ENCODE measurements at regions not wholly inside any gene's neighbourhood (a gene's known extent, or its start where the extent isn't known, plus 50 kb on each side); places are given as distances from the start of the nearest gene placed in this dataset.
A peak's percentile ranks its signal among the peaks of the same experiment; 100 is the strongest.

- Histone ChIP-seq H3K4me1 (ENCODE audit: control insufficient read depth in 4 of 4, insufficient read depth in 4 of 4, low read length in 3 of 4) (no peaks in the 10 kb centered on the region), H3K9me3 (ENCODE audit: control insufficient read depth in 4 of 4, low read length in 3 of 4) (no peaks in the 10 kb centered on the region), H3K36me3 (ENCODE audit: control insufficient read depth in 4 of 4, insufficient read depth in 3 of 4, low read depth in 1 of 4, low read length in 3 of 4) (no peaks in the 10 kb centered on the region), H3K9ac (ENCODE audit: low read depth in 1 of 2, low read length in 2 of 2) (no peak overlapping the region), H3K27me3 (ENCODE audit: control insufficient read depth in 4 of 4, insufficient read depth in 4 of 4, low read length in 3 of 4) (no peaks in the 10 kb centered on the region), H3K4me3 (ENCODE audit: low read depth in 1 of 3, low read length in 3 of 3) (no peak overlapping the region), H3K27ac (ENCODE audit: low read depth in 1 of 2, low read length in 2 of 2) (no peak overlapping the region)
- TF ChIP-seq RAD21 (IDR thresholded peaks at IDR 0.05), result no peak
- TF ChIP-seq HNF4G (IDR thresholded peaks at IDR 0.05), result no peak
- no peak for TF ChIP-seq GABPA (IDR thresholded peaks at IDR 0.05 in 1 of 2, conservative IDR thresholded peaks at IDR 0.05 in 1 of 2)
- TF ChIP-seq ZBTB33 (IDR thresholded peaks at IDR 0.05), result no peak
- no peak for TF ChIP-seq HNF4A (conservative IDR thresholded peaks at IDR 0.05)
- no peak for TF ChIP-seq NR2F2 (IDR thresholded peaks at IDR 0.05)
- TF ChIP-seq CTCF (IDR thresholded peaks at IDR 0.05; ENCODE audit: low read depth, low read length, missing input control), result no peak
- DNase-seq (ENCODE audit: low spot score), result no peak
Observed at GRCh38 chr7:13115855-13116254, 428.4 kb downstream of the ARL4A start.

GRCh38 chr7:13117103-13117502, 429.7 kb downstream of the ARL4A start:
- TF ChIP-seq JUND (IDR thresholded peaks at IDR 0.05) (no peak), EGR1 (IDR thresholded peaks at IDR 0.05; ENCODE audit: low read depth in 2 of 2) (no peak), REST (IDR thresholded peaks at IDR 0.05) (no peak), HNF4A (conservative IDR thresholded peaks at IDR 0.05) (no peak), RAD21 (IDR thresholded peaks at IDR 0.05) (peak; percentile 92 to 94), ZBTB33 (IDR thresholded peaks at IDR 0.05) (no peak), SP1 (IDR thresholded peaks at IDR 0.05) (no peak), CTCF (IDR thresholded peaks at IDR 0.05; ENCODE audit: low read depth, low read length, missing input control) (peak; percentile 62), YY1 (IDR thresholded peaks at IDR 0.05) (no peak), MAX (IDR thresholded peaks at IDR 0.05) (no peak), ATF3 (IDR thresholded peaks at IDR 0.05) (no peak), HNF4G (IDR thresholded peaks at IDR 0.05) (no peak)

More at GRCh38 chr7:13117103-13117502, 429.7 kb downstream of the ARL4A start:
- no peak for DNase-seq (ENCODE audit: low spot score)
- Histone ChIP-seq H3K4me1 (ENCODE audit: control insufficient read depth in 4 of 4, insufficient read depth in 4 of 4, low read length in 3 of 4) (no peaks in the 10 kb centered on the region), H3K9me3 (ENCODE audit: control insufficient read depth in 4 of 4, low read length in 3 of 4) (peaks cover 0 to under 1% (median 0%) of the 10 kb centered on the region in 4 donors), H3K4me3 (ENCODE audit: low read depth in 1 of 3, low read length in 3 of 3) (no peak overlapping the region), H3K9ac (ENCODE audit: low read depth in 1 of 2, low read length in 2 of 2) (no peak overlapping the region), H3K27ac (ENCODE audit: low read depth in 1 of 2, low read length in 2 of 2) (no peak overlapping the region), H3K36me3 (ENCODE audit: control insufficient read depth in 4 of 4, insufficient read depth in 3 of 4, low read depth in 1 of 4, low read length in 3 of 4) (no peaks in the 10 kb centered on the region), H3K27me3 (ENCODE audit: control insufficient read depth in 4 of 4, insufficient read depth in 4 of 4, low read length in 3 of 4) (no peaks in the 10 kb centered on the region)
- 13% methylated on average over 2 of the region's 2 CpGs for WGBS

Measured in liver (tissue), 8 donors.